Retinal pigment epithelial cell (primary cell): ENCODE measurements at regions not wholly inside any gene's neighbourhood (a gene's known extent, or its start where the extent isn't known, plus 50 kb on each side); places are given as distances from the start of the nearest gene placed in this dataset.

ENCODE experiments used
- DNase-seq: peaks from one replicate; pipeline ENCODE4 v3.0.0-alpha.2; 2010; ENCODE audit warnings: low read depth
- H3K4me3 ChIP-seq: 2 replicates; pipeline ENCODE4 v1.5.1; 2011; ENCODE audit warnings: mild to moderate bottlenecking, low read length, control low read depth, moderate library complexity
- CTCF ChIP-seq: conservative IDR thresholded peaks from 2 replicates; pipeline ENCODE4 v1.5.1; 2011; ENCODE audit warnings: low read depth, low read length, control low read depth, inconsistent platforms

GRCh38 chr16:65837464-65837863, 529.0 kb upstream of the CDH5 start:
- no peak for TF ChIP-seq CTCF
- no peak for DNase-seq
- no peak overlapping the region for H3K4me3 ChIP-seq

GRCh38 chr16:65834688-65835087, 531.8 kb upstream of the CDH5 start:
- DNase-seq = no peak
- no peak overlapping the region for H3K4me3 ChIP-seq
- TF ChIP-seq CTCF = no peak

- no peak for TF ChIP-seq CTCF
- no peak overlapping the region for H3K4me3 ChIP-seq
- DNase-seq = no peak
Observed at GRCh38 chr16:65833171-65833871, 533.2 kb upstream of the CDH5 start.

- no peak overlapping the region for H3K4me3 ChIP-seq
- no peak for DNase-seq
- no peak for TF ChIP-seq CTCF
Observed at GRCh38 chr16:65832679-65833078, 533.8 kb upstream of the CDH5 start.

GRCh38 chr16:65831903-65832666, 534.4 kb upstream of the CDH5 start:
- DNase-seq = no peak
- TF ChIP-seq CTCF = no peak

GRCh38 chr16:65829076-65829475, 537.4 kb upstream of the CDH5 start:
- DNase-seq = no peak
- TF ChIP-seq CTCF = no peak
- H3K4me3 ChIP-seq = no peak overlapping the region

More at GRCh38 chr16:65831903-65832666, 534.4 kb upstream of the CDH5 start:
- no peak overlapping the region for H3K4me3 ChIP-seq

- no peak overlapping the region for H3K4me3 ChIP-seq
- no peak for DNase-seq
- no peak for TF ChIP-seq CTCF
Observed at GRCh38 chr16:65828296-65828695, 538.2 kb upstream of the CDH5 start.
